A549 (cell line): ENCODE measurements at regions not wholly inside any gene's neighbourhood (a gene's known extent, or its start where the extent isn't known, plus 50 kb on each side); places are given as distances from the start of the nearest gene placed in this dataset.

Source experiments
- JUNB ChIP-seq: fragments of >200 bp; sonication (Bioruptor Twin); formaldehyde crosslinking; IDR thresholded peaks from 2 replicates; pipeline ENCODE4 v1.6.1; 2016
- TF ChIP-seq, protein P1 (sequence below): fragments of >200 bp; sonication (Bioruptor Twin); formaldehyde crosslinking; IDR thresholded peaks from 3 replicates; pipeline ENCODE4 v1.5.1; 2016

DNA sequence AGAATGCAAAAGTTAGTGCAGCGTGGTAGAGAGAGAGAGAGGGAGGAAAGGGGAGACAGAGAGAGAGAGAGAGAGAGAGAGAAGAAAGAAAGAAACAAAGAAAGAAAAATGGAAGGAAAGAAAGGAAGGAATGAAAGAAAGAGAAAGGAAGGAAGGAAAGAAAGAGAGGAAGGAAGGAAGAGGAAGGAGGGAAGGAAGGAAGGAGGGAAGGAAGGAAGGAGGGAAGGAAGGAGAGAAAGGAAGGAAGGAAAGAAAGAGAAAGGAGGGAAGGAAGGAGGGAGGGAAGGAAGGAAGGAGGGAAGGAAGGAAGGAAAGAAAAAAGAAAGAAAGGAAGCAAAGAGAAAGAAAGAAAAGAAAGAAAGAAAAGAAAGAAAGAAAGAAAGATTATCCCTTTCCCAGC, 209.8 kb upstream of the MYO3A start:
- TF ChIP-seq, protein P1, sequence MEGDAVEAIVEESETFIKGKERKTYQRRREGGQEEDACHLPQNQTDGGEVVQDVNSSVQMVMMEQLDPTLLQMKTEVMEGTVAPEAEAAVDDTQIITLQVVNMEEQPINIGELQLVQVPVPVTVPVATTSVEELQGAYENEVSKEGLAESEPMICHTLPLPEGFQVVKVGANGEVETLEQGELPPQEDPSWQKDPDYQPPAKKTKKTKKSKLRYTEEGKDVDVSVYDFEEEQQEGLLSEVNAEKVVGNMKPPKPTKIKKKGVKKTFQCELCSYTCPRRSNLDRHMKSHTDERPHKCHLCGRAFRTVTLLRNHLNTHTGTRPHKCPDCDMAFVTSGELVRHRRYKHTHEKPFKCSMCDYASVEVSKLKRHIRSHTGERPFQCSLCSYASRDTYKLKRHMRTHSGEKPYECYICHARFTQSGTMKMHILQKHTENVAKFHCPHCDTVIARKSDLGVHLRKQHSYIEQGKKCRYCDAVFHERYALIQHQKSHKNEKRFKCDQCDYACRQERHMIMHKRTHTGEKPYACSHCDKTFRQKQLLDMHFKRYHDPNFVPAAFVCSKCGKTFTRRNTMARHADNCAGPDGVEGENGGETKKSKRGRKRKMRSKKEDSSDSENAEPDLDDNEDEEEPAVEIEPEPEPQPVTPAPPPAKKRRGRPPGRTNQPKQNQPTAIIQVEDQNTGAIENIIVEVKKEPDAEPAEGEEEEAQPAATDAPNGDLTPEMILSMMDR, result no peak
- no peak for TF ChIP-seq JUNB
